Uterus (tissue), 3 donors: ENCODE measurements at regions not wholly inside any gene's neighbourhood (a gene's known extent, or its start where the extent isn't known, plus 50 kb on each side); places are given as distances from the start of the nearest gene placed in this dataset.
"Not testable (repeated sequence)": the region's sequence is repeated elsewhere in the genome, so short reads cannot be mapped to it uniquely, and the experiment has no call there.

ENCODE experiments used
- DNase-seq, 2 donors: peaks; one replicate each; pipeline ENCODE4 v3.0.0-alpha.2; 2019 to 2020
- H3K27ac ChIP-seq, 2 donors: fragments of 200-600 bp; sonication (generic); 1 replicate in 1 of 2; 2 replicates in 1 of 2; pipeline ENCODE4 v1.5.1; 2016 to 2018
- H3K27me3 ChIP-seq, 2 donors: fragments of 200-600 bp; sonication (generic); one replicate each; pipeline ENCODE4 v1.5.1; 2018 to 2019; ENCODE audit warnings: control low read depth in 1 of 2
- H3K36me3 ChIP-seq, 2 donors: fragments of 200-600 bp; sonication (generic); one replicate each; pipeline ENCODE4 v1.5.1; 2019; ENCODE audit warnings: control low read depth in 1 of 2
- H3K4me1 ChIP-seq, 2 donors: fragments of 200-600 bp; sonication (generic); one replicate each; pipeline ENCODE4 v1.5.1; 2018 to 2019; ENCODE audit warnings: control low read depth in 1 of 2
- H3K4me3 ChIP-seq, 2 donors: fragments of 200-600 bp; sonication (generic); 1 replicate in 1 of 2; 2 replicates in 1 of 2; pipeline ENCODE4 v1.5.1; 2018 to 2019; ENCODE audit warnings: mild to moderate bottlenecking in 1 of 2
- H3K9me3 ChIP-seq, 2 donors: fragments of 200-600 bp; sonication (generic); one replicate each; pipeline ENCODE4 v1.5.1; 2019; ENCODE audit warnings: control low read depth in 1 of 2
- POLR2A ChIP-seq, 2 donors: fragments of 450-650 bp; IDR thresholded peaks; one replicate each; pipeline ENCODE4 v1.6.1; 2016; ENCODE audit warnings: antibody characterized with exemption in 2 of 2, mild to moderate bottlenecking in 1 of 2, moderate library complexity in 1 of 2
- intact Hi-C: fragments of 100-400 bp; cut with DNase I; formaldehyde crosslinking; loops from one replicate; pipeline ENCODE4 v1.15.1; 2023; ENCODE audit warnings: low total_unique reads
- TF ChIP-seq, protein P1 (sequence below), 4 experiments: fragments of 200-600 bp in 2 of 4; fragments of 450-650 bp in 2 of 4; sonication (generic) in 2 of 4; IDR thresholded peaks; one replicate each; pipeline ENCODE4 v1.5.1; 2016 to 2019; ENCODE audit warnings: antibody characterized with exemption in 4 of 4, mild to moderate bottlenecking in 2 of 4, moderate library complexity in 1 of 4
- donor health status: DM: yes; HTN: yes; CAD: no.

DNA sequence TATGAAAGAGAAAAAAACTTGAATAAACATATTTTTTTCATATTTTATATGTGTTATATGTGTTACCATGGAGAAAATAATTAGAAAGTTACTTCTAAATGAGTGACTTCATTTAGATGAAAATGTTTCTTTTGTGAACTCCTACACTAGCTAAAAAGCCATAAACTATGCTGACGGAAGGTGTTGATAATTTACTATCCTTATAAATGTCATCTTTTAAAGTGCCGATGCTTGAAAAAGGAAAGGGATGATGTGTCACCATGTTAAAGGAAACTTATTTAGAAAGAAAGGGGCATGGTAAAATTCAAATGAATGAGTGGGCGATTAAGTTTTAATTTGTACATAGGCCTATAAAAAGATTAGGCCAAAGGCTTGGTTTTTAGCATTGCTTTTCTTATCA lies 133.8 kb downstream of the SPRY1 start:
- intact Hi-C loops = no loop called here
- Histone ChIP-seq H3K9me3 (no peaks in the 10 kb centered on the region), H3K36me3 (no peaks in the 10 kb centered on the region), H3K27me3 (no peaks in the 10 kb centered on the region), H3K4me1 (no peaks in the 10 kb centered on the region), H3K4me3 (no peak overlapping the region), H3K27ac (no peak overlapping the region)
- no peak for TF ChIP-seq POLR2A (IDR thresholded peaks at IDR 0.05)
- DNase-seq = no peak

GRCh38 chr4:123535037-123535748 lies 138.6 kb downstream of the SPRY1 start:
- DNase-seq = no peak
- H3K4me1 ChIP-seq = no peaks in the 10 kb centered on the region
- H3K9me3 ChIP-seq = no peaks in the 10 kb centered on the region
- no peak overlapping the region for H3K27ac ChIP-seq
- H3K27me3 ChIP-seq = no peaks in the 10 kb centered on the region
- no peak overlapping the region for H3K4me3 ChIP-seq
- H3K36me3 ChIP-seq = no peaks in the 10 kb centered on the region
- TF ChIP-seq, protein P1, sequence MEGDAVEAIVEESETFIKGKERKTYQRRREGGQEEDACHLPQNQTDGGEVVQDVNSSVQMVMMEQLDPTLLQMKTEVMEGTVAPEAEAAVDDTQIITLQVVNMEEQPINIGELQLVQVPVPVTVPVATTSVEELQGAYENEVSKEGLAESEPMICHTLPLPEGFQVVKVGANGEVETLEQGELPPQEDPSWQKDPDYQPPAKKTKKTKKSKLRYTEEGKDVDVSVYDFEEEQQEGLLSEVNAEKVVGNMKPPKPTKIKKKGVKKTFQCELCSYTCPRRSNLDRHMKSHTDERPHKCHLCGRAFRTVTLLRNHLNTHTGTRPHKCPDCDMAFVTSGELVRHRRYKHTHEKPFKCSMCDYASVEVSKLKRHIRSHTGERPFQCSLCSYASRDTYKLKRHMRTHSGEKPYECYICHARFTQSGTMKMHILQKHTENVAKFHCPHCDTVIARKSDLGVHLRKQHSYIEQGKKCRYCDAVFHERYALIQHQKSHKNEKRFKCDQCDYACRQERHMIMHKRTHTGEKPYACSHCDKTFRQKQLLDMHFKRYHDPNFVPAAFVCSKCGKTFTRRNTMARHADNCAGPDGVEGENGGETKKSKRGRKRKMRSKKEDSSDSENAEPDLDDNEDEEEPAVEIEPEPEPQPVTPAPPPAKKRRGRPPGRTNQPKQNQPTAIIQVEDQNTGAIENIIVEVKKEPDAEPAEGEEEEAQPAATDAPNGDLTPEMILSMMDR (IDR thresholded peaks at IDR 0.05) = no peak
- no peak for TF ChIP-seq POLR2A (IDR thresholded peaks at IDR 0.05)
- intact Hi-C loops = no loop called here

DNA sequence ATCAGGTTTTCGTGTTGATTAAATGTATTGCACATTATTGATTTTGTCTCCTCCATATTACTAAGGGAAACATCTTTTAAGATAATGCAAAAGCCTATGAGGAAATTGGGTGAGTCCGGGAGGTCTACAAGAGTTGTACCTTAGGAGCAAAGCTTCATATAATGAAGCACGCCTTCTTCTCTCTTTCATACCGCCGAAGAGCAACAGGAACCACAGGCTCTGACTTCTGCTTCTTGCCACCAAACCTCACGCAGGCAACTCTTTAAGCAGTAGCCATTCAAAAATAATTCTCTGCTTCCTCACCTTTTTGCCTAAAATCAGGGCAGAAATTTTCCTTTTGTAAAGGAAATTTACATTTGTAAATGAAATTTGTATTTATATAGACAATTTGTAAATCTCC lies 139.6 kb downstream of the SPRY1 start:
- DNase-seq = no peak
- no peak overlapping the region for H3K4me3 ChIP-seq
- no peaks in the 10 kb centered on the region for H3K36me3 ChIP-seq
- H3K27ac ChIP-seq = no peak overlapping the region
- intact Hi-C loops = no loop called here
- no peak for TF ChIP-seq POLR2A (IDR thresholded peaks at IDR 0.05)
- TF ChIP-seq, protein P1 (IDR thresholded peaks at IDR 0.05) = no peak
- H3K27me3 ChIP-seq = no peaks in the 10 kb centered on the region
- no peaks in the 10 kb centered on the region for H3K9me3 ChIP-seq
- H3K4me1 ChIP-seq = no peaks in the 10 kb centered on the region

DNA sequence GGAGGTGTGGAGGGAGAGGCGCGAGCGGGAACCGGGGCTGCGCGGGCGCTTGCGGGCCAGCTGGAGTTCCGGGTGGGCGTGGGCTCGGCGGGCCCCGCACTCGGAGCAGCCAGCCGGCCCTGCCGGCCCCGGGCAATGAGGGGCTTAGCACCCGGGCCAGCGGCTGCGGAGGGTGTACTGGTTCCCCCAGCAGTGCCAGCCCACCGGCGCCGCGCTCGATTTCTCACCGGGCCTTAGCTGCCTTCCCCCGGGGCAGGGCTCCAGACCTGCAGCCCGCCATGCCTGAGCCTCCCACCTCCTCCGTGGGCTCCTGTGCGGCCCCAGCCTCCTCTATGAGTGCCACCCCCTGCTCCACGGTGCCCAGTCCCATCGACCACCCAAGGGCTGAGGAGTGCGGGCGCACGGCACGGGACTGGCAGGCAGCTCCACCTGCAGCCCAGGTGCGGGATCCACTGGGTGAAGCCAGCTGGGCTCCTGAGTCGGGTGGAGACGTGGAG lies 141.4 kb downstream of the SPRY1 start:
- H3K9me3 ChIP-seq, H3K27me3 ChIP-seq, H3K4me3 ChIP-seq, H3K36me3 ChIP-seq, intact Hi-C loops, H3K4me1 ChIP-seq, DNase-seq, H3K27ac ChIP-seq: not testable (repeated sequence)

DNA sequence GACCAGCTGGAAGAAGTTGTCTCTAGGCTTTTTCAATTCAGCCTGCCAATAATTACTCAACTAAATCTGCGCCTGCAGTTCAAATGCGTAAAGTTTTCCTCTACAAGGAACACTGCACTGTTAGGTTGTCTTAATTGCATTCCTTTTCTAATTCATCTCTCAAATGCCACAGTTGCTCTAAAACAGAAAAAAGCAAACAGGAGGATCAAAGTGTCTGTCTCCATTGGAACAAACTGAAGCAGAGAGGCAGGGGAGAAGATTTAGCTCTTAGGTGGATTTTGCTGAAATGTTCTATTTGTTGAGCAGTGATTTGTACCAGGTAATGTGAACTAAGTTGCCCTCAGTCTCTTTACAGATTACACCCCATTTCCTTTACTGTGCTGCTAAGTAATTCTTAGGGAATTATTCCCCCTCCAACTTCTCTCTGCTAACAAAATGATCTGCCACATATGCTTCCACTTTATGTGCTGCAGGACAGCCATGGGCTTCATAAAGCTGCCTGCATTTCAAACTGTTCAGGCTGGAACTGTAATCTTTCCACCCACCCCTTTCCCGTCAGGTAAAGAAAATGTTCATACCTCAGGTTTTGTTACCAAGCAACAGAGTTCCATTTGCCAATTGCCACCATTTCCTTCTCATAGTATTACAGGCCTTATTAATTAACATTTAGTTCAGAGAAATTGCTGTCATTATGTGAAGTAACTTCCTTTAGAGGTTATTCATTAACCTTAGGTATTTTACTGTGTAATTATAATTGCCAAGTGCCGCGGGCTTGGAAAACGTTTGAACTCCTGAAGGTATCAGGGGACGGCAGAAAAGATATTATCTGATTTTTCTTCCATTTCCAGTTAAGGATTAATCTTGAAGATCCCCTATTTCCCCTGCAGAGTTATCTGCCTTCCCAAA lies 149.3 kb downstream of the SPRY1 start:
- DNase-seq = no peak
- Histone ChIP-seq H3K4me3 (no peak overlapping the region), H3K27ac (no peak overlapping the region), H3K9me3 (no peaks in the 10 kb centered on the region), H3K27me3 (no peaks in the 10 kb centered on the region), H3K36me3 (no peaks in the 10 kb centered on the region), H3K4me1 (no peaks in the 10 kb centered on the region)
- intact Hi-C loops = no loop called here
- no peak for TF ChIP-seq POLR2A (IDR thresholded peaks at IDR 0.05)
- TF ChIP-seq, protein P1 (IDR thresholded peaks at IDR 0.05) = no peak

DNA sequence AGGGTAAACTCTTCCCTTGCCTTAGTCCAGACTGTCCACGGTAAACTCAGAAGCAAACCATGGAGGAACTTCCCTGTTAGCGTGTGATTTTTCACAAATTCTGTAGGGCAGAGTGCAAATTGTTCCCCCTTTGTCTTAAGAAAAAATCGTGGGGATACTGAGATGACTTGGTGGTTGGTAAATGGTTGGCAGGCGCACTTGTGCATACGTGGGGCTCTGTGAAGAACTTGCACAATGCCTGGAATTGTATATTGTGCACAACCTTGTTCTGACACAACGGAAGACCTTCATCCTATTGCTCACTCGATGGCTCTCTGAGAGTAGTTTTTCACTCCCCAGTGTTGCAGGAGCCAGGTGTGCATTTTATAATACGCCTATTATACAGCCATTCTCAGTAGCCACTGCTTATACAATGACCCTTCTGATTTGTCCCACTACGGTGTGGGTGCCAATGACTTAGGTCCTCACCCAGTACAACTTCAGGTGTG lies 150.0 kb downstream of the SPRY1 start:
- Histone ChIP-seq H3K27ac (no peak overlapping the region), H3K36me3 (no peaks in the 10 kb centered on the region), H3K9me3 (no peaks in the 10 kb centered on the region), H3K4me3 (no peak overlapping the region), H3K4me1 (no peaks in the 10 kb centered on the region), H3K27me3 (no peaks in the 10 kb centered on the region)
- intact Hi-C loops = no loop called here
- TF ChIP-seq, protein P1 (IDR thresholded peaks at IDR 0.05) = no peak
- TF ChIP-seq POLR2A (IDR thresholded peaks at IDR 0.05) = no peak
- no peak for DNase-seq
